HCT116 (cell line): ENCODE measurements at regions not wholly inside any gene's neighbourhood (a gene's known extent, or its start where the extent isn't known, plus 50 kb on each side); places are given as distances from the start of the nearest gene placed in this dataset.
A peak's percentile ranks its signal among the peaks of the same experiment; 100 is the strongest.

Source experiments
- ATAC-seq: fragments of 200-7000 bp; cut with Tn5 transposase; 2 replicates; pipeline ENCODE4 v1.9.1; 2020; ENCODE audit warnings: mild to moderate bottlenecking, moderate library complexity
- BruUV-seq: library from RNA; stranded (reverse); fragments of 400-500 nt; replicated peaks from 2 replicates; lab custom pipeline; 2021; lab: Mats Ljungman, UMichigan
- CTCF ChIA-PET: fragments of 300-600 bp; sonication (Branson Sonifier 250); formaldehyde crosslinking; loops from one replicate; lab custom pipeline; 2021; ENCODE audit warnings: antibody characterized with exemption; lab: Charles Lee
- POLR2A ChIA-PET: fragments of 300-600, 350-600 bp; sonication (Branson Sonifier 250); formaldehyde crosslinking; loops from one replicate; lab custom pipeline; 2021; ENCODE audit warnings: antibody characterized with exemption; lab: Charles Lee
- RAD21 ChIA-PET, 2 experiments: fragments of 300-600 bp; sonication (Branson Sonifier 250); formaldehyde crosslinking; loops; one replicate each; lab custom pipeline; 2023; ENCODE audit warnings: low total read pairs in 2 of 2; ENCODE audit not compliant: uncharacterized antibody in 2 of 2, unreplicated experiment in 2 of 2, low non-redundant PET in 1 of 2; lab: Charles Lee
- DNase-seq: peaks from one replicate; pipeline ENCODE4 v3.0.0-alpha.2; 2010; ENCODE audit warnings: low read depth, low spot score
- H2AFZ ChIP-seq: fragments of 200-600 bp; shearing (Covaris generic), sonication (generic); 2 replicates; pipeline ENCODE4 v1.6.1; 2017; ENCODE audit warnings: low read depth, mixed run types, mixed read lengths, antibody characterized with exemption, low read length; ENCODE audit not compliant: poor library complexity, severe bottlenecking
- H3K27ac ChIP-seq: 2 replicates; pipeline ENCODE4 v1.5.1; 2012; ENCODE audit warnings: low read depth, low read length
- H3K27me3 ChIP-seq: fragments of 200-600 bp; sonication (generic); 2 replicates; pipeline ENCODE4 v1.6.1; 2016; ENCODE audit warnings: mixed run types, low read length, mixed read lengths; ENCODE audit not compliant: insufficient read depth
- H3K36me3 ChIP-seq, 2 experiments: fragments of 200-500 bp in 1 of 2; fragments of 200-600 bp in 1 of 2; sonication (Bioruptor generic) in 1 of 2; sonication (generic) in 1 of 2; 2 replicates each; pipeline versions ENCODE4 v1.5.1 to v1.6.1; 2014 to 2016; ENCODE audit warnings: low read length in 2 of 2, inconsistent platforms in 1 of 2, mixed read lengths in 1 of 2, mixed run types in 1 of 2; ENCODE audit not compliant: insufficient read depth in 2 of 2, control insufficient read depth in 1 of 2
- H3K4me1 ChIP-seq, 2 experiments: fragments of 200-600 bp in 1 of 2; sonication (generic) in 1 of 2; 2 replicates each; pipeline versions ENCODE4 v1.5.1 to v1.6.1; 2012 to 2017; ENCODE audit warnings: low read length in 2 of 2, inconsistent platforms in 1 of 2, mild to moderate bottlenecking in 1 of 2, mixed read lengths in 1 of 2, mixed run types in 1 of 2, moderate library complexity in 1 of 2; ENCODE audit not compliant: insufficient read depth in 2 of 2, control insufficient read depth in 1 of 2
- H3K4me2 ChIP-seq: fragments of 200-600 bp; sonication (generic); 2 replicates; pipeline ENCODE4 v1.6.1; 2017; ENCODE audit warnings: mixed run types, low read length, mixed read lengths
- H3K4me3 ChIP-seq, 2 experiments: fragments of 200-600 bp in 1 of 2; sonication (generic) in 1 of 2; replicated peaks in 1 of 2; 2 replicates each; pipeline ENCODE4 v1.5.1; 2011 to 2016; ENCODE audit warnings: low read length in 2 of 2, control low read depth in 1 of 2, low read depth in 1 of 2, mild to moderate bottlenecking in 1 of 2, mixed read lengths in 1 of 2, mixed run types in 1 of 2
- H3K79me2 ChIP-seq: fragments of 200-600 bp; sonication (generic); 2 replicates; pipeline ENCODE4 v1.6.1; 2017; ENCODE audit warnings: mild to moderate bottlenecking, mixed run types, low read length, moderate library complexity, mixed read lengths; ENCODE audit not compliant: insufficient read depth
- H3K9ac ChIP-seq: fragments of 200-600 bp; sonication (generic); 2 replicates; pipeline ENCODE4 v1.6.1; 2016; ENCODE audit warnings: low read length, mixed read lengths
- H3K9me2 ChIP-seq: fragments of 200-600 bp; sonication (generic), shearing (Covaris generic); 2 replicates; pipeline ENCODE4 v1.6.1; 2017; ENCODE audit warnings: mixed run types, mild to moderate bottlenecking, moderate library complexity; ENCODE audit not compliant: insufficient read depth
- H3K9me3 ChIP-seq, 2 experiments: fragments of 200-500 bp in 1 of 2; fragments of 200-600 bp in 1 of 2; sonication (Bioruptor generic) in 1 of 2; sonication (generic) in 1 of 2; 2 replicates each; pipeline ENCODE4 v1.6.1; 2014 to 2017; ENCODE audit warnings: low read length in 2 of 2, mixed read lengths in 2 of 2, inconsistent platforms in 1 of 2, low read depth in 1 of 2, mild to moderate bottlenecking in 1 of 2, mixed run types in 1 of 2, moderate library complexity in 1 of 2; ENCODE audit not compliant: control insufficient read depth in 1 of 2, insufficient read depth in 1 of 2
- H4K20me1 ChIP-seq: fragments of 200-600 bp; sonication (generic), shearing (Covaris generic); 2 replicates; pipeline ENCODE4 v1.6.1; 2017; ENCODE audit warnings: mixed run types, mild to moderate bottlenecking, moderate library complexity; ENCODE audit not compliant: insufficient read depth
- ATF3 ChIP-seq: IDR thresholded peaks from 2 replicates; pipeline ENCODE4 v1.6.1; 2012
- JUND ChIP-seq: IDR thresholded peaks from 2 replicates; pipeline ENCODE4 v1.6.1; 2012
- RAD21 ChIP-seq: IDR thresholded peaks from 2 replicates; pipeline ENCODE4 v1.6.1; 2012; ENCODE audit warnings: low read depth, mild to moderate bottlenecking
- REST ChIP-seq: IDR thresholded peaks from 2 replicates; pipeline ENCODE4 v1.6.1; 2012; ENCODE audit warnings: low read depth
- intact Hi-C: fragments of 100-400 bp; cut with micrococcal nuclease; formaldehyde crosslinking; loops from 2 replicates; pipeline ENCODE4 v1.10.0; 2022
- TF ChIP-seq, protein P1 (sequence below): IDR thresholded peaks from 2 replicates; pipeline ENCODE4 v1.6.1; 2011; ENCODE audit warnings: mild to moderate bottlenecking, low read length, moderate library complexity; ENCODE audit not compliant: insufficient replicate concordance; ENCODE audit errors: extremely low read depth
- TF ChIP-seq, protein P2 (sequence below), 3 experiments: fragments of 200-600 bp in 1 of 3; sonication (generic) in 1 of 3; IDR thresholded peaks in 2 of 3; conservative IDR thresholded peaks in 1 of 3; 2 replicates each; pipeline ENCODE4 v1.5.1; 2012 to 2017; ENCODE audit warnings: low read depth in 2 of 3, low read length in 2 of 3, antibody characterized with exemption in 1 of 3, borderline replicate concordance in 1 of 3, control low read depth in 1 of 3, mild to moderate bottlenecking in 1 of 3, mixed read lengths in 1 of 3, mixed run types in 1 of 3, moderate library complexity in 1 of 3; ENCODE audit not compliant: insufficient read depth in 1 of 3

GRCh38 chr2:35347561-35347960 is 1008.0 kb upstream of the CRIM1 start (continued):
- no peak for TF ChIP-seq REST

DNA sequence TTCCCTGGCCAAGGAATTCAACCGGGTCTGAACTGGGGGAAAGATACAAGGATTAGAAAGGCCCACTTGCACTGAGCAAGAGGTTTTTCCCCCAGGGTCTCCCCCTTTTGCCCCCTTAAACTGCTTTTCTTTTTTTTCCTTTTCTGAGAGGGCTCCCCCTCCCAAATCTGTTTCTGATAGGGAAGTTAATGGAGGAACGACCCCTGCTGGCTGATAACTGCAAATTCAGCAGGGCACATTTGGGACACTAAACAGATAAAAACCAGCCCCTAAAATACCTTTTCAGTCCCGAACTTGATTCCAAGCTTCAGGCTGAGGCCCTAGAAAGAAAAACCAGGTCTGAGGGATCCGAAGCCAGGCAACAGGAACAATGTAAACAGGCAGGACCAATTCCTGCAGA is 1012.4 kb upstream of the CRIM1 start:
- Histone ChIP-seq H3K4me2 (no peak overlapping the region), H3K27ac (no peak overlapping the region), H4K20me1 (no peaks in the 10 kb centered on the region; the same call in 1 of the 2 replicates), H3K4me1 (no peaks in the 10 kb centered on the region), H3K9me2 (no peaks in the 10 kb centered on the region), H3K9ac (no peak overlapping the region), H3K4me3 (no peak overlapping the region), H3K27me3 (no peaks in the 10 kb centered on the region), H2AFZ (no peak overlapping the region), H3K36me3 (no peaks in the 10 kb centered on the region), H3K9me3 (peaks cover 0 to 5% of the 10 kb centered on the region in 2 experiments; a peak in 1 of 4 replicates), H3K79me2 (no peaks in the 10 kb centered on the region)
- no TSS peak for BruUV-seq
- DNase-seq (no peak), ATAC-seq (no peak)
- RAD21 ChIA-PET = no interaction called here
- CTCF ChIA-PET = no interaction called here
- TF ChIP-seq, protein P1, sequence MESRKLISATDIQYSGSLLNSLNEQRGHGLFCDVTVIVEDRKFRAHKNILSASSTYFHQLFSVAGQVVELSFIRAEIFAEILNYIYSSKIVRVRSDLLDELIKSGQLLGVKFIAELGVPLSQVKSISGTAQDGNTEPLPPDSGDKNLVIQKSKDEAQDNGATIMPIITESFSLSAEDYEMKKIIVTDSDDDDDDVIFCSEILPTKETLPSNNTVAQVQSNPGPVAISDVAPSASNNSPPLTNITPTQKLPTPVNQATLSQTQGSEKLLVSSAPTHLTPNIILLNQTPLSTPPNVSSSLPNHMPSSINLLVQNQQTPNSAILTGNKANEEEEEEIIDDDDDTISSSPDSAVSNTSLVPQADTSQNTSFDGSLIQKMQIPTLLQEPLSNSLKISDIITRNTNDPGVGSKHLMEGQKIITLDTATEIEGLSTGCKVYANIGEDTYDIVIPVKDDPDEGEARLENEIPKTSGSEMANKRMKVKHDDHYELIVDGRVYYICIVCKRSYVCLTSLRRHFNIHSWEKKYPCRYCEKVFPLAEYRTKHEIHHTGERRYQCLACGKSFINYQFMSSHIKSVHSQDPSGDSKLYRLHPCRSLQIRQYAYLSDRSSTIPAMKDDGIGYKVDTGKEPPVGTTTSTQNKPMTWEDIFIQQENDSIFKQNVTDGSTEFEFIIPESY = no peak
- TF ChIP-seq RAD21 (0 out of 2 replicates have a peak, but pooled peaks have one; percentile 14), JUND (no peak), ATF3 (no peak)
- TF ChIP-seq, protein P2, sequence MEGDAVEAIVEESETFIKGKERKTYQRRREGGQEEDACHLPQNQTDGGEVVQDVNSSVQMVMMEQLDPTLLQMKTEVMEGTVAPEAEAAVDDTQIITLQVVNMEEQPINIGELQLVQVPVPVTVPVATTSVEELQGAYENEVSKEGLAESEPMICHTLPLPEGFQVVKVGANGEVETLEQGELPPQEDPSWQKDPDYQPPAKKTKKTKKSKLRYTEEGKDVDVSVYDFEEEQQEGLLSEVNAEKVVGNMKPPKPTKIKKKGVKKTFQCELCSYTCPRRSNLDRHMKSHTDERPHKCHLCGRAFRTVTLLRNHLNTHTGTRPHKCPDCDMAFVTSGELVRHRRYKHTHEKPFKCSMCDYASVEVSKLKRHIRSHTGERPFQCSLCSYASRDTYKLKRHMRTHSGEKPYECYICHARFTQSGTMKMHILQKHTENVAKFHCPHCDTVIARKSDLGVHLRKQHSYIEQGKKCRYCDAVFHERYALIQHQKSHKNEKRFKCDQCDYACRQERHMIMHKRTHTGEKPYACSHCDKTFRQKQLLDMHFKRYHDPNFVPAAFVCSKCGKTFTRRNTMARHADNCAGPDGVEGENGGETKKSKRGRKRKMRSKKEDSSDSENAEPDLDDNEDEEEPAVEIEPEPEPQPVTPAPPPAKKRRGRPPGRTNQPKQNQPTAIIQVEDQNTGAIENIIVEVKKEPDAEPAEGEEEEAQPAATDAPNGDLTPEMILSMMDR (IDR thresholded peaks at IDR 0.05 in 2 of 3, conservative IDR thresholded peaks at IDR 0.05 in 1 of 3; ENCODE audit: borderline replicate concordance in 1 of 3, insufficient read depth in 1 of 3, low read depth in 2 of 3, low read length in 2 of 3) = peak in 2 of 3 experiments; percentile 38 to 50; a peak in 4 of 6 replicates
- POLR2A ChIA-PET = no interaction called here
- intact Hi-C loops = no loop called here
